Kidney epithelial cell (primary cell): ENCODE measurements at regions not wholly inside any gene's neighbourhood (a gene's known extent, or its start where the extent isn't known, plus 50 kb on each side); places are given as distances from the start of the nearest gene placed in this dataset.

ENCODE experiments used
- DNase-seq: peaks from one replicate; pipeline ENCODE4 v3.0.0-alpha.2; 2010; ENCODE audit warnings: low read depth
- H3K27me3 ChIP-seq: 2 replicates; pipeline ENCODE4 v1.6.0; 2011; ENCODE audit warnings: low read length; ENCODE audit not compliant: control insufficient read depth, insufficient read depth
- H3K36me3 ChIP-seq: 2 replicates; pipeline ENCODE4 v1.5.1; 2011; ENCODE audit warnings: low read length; ENCODE audit not compliant: control insufficient read depth, insufficient read depth
- H3K4me3 ChIP-seq: 2 replicates; pipeline ENCODE4 v1.5.1; 2011; ENCODE audit warnings: low read depth, mild to moderate bottlenecking, control low read depth, low read length
- CTCF ChIP-seq: IDR thresholded peaks from 2 replicates; pipeline ENCODE4 v1.5.1; 2011; ENCODE audit warnings: mild to moderate bottlenecking, moderate library complexity, low read length, control low read depth, inconsistent platforms; ENCODE audit not compliant: insufficient read depth, poor library complexity, severe bottlenecking

DNA sequence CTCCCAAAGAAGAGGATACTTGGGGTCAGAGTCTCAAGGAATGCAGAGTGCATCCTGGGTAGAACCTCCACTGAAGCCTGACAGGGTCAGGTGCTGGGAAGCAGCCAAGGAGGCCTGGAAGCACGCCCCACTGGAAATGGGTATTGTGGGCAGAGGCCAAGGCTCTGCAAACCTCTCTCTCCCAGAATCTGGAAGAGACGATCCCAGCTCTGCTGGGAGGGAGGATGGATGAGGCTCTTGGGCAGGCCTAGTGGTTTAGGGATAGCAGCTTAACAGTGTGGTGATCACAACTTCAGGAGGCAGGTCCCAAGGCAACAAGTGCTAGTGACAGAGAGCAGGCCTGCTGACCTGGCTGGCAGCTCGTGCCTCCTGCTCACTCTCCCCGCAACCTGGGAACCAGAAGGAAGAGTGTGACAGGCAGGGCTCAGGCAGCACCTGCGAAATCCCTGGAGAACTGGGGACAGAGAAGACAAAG lies 641.0 kb downstream of the PLPP3 start:
- no peak overlapping the region for H3K4me3 ChIP-seq
- DNase-seq: no peak
- no peak for TF ChIP-seq CTCF
- H3K36me3 ChIP-seq: no peaks in the 10 kb centered on the region
- H3K27me3 ChIP-seq: no peaks in the 10 kb centered on the region

DNA sequence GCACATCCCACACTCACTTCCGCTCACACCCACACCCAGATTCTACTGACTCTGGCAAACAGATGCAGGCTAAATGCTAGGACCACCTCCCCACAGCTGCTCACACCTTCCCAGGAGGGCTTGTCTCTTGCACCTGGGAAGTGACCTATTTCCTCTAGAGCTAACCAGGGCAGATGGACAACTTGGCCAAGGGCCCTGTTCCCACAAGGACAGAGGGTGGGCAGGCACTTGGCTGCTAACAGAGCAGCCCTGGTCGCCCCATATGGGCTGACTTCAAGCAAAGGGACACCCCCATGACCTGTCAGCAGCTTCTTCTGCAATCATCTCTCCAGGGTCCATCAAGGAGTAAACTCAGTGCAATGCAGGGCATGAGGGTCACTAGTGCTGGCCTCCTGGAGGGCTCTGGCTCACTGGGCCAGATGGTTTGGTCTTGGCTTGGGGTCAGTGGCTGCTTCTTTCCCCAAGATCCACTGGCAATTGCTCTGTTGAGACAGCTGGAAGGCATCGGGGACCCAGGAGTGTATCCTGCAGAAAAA lies 641.5 kb downstream of the PLPP3 start:
- TF ChIP-seq CTCF: no peak
- no peak overlapping the region for H3K4me3 ChIP-seq
- no peaks in the 10 kb centered on the region for H3K36me3 ChIP-seq
- no peak for DNase-seq
- no peaks in the 10 kb centered on the region for H3K27me3 ChIP-seq

DNA sequence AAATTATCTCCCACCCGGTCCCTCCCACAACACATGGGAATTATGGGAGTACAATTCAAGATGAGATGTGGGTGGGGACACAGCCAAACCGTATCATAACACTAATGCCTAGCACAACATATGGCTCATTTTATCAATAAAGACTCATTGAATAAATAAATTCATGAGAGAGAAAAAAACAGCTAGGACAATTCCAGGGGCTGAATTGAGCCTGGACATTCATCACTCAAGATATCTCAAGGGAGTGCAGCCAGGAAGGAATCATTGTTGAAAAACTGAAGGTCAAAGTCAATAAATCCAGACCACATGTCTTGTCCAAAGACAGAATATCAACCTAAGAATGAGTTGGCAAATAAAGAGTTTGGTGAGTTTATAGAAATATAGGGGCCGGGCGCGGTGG lies 644.1 kb downstream of the PLPP3 start:
- TF ChIP-seq CTCF: no peak
- DNase-seq: no peak
- Histone ChIP-seq H3K4me3 (no peak overlapping the region), H3K27me3 (no peaks in the 10 kb centered on the region), H3K36me3 (no peaks in the 10 kb centered on the region)

DNA sequence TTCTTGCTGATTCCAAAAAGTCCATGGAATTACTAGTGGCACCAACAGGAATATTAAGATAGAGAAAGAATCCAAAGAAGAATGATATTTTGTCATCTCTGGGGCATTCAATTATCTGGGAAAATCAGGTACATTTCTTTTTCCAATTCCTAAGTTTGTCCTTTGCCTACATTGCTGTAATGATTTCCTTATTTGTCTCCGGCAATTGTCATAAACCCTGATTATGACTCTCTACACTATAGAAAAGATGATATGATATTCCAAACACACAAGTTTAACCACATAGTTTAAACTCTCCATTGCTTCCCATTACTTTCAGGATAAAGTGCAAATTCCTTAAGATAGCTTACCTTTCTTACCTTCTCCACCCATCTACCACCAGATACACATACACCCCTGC lies 647.0 kb downstream of the PLPP3 start:
- no peaks in the 10 kb centered on the region for H3K27me3 ChIP-seq
- H3K36me3 ChIP-seq: no peaks in the 10 kb centered on the region
- no peak for DNase-seq
- H3K4me3 ChIP-seq: no peak overlapping the region
- TF ChIP-seq CTCF: no peak

- no peak for TF ChIP-seq CTCF
- Histone ChIP-seq H3K36me3 (no peaks in the 10 kb centered on the region), H3K27me3 (no peaks in the 10 kb centered on the region), H3K4me3 (no peak overlapping the region)
- no peak for DNase-seq
Observed at GRCh38 chr1:55931081-55931940, 648.1 kb downstream of the PLPP3 start.

DNA sequence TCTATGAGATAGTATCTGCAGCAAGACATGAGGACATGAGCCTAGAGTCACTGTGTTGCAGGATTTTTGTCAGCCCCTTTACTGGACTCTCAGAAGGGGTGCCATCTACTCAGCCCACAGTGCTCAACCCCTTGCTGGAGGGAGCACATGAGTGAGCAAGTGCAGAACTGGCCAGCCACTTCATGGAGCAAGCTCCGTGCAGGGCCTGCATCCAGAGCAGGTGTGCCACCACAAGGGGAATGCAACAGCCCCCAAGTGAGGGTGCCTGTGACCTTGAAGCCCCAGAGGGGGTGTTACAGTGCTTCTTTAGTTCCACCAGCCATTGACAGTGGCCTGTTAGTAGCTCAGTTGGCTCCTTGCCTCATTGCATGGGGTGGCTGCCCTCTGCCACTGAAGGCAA lies 649.7 kb downstream of the PLPP3 start:
- H3K4me3 ChIP-seq: no peak overlapping the region
- DNase-seq: no peak
- no peak for TF ChIP-seq CTCF

More for the DNA sequence above, 649.7 kb downstream of the PLPP3 start:
- Histone ChIP-seq H3K36me3 (no peaks in the 10 kb centered on the region), H3K27me3 (no peaks in the 10 kb centered on the region)
